MM.1S (cell line): ENCODE measurements at regions not wholly inside any gene's neighbourhood (a gene's known extent, or its start where the extent isn't known, plus 50 kb on each side); places are given as distances from the start of the nearest gene placed in this dataset.
"Not testable (repeated sequence)": the region's sequence is repeated elsewhere in the genome, so short reads cannot be mapped to it uniquely, and the experiment has no call there.

Source experiments
- CTCF ChIP-seq: fragments of 300-600 bp; sonication (generic); IDR thresholded peaks from 2 replicates; pipeline ENCODE4 v1.5.1; 2016; ENCODE audit warnings: antibody characterized with exemption, low read length, mixed read lengths
- EZH2 ChIP-seq: fragments of 300-600 bp; sonication (generic); optimal IDR thresholded peaks from 2 replicates; pipeline ENCODE3; 2017; ENCODE audit warnings: low read depth, mild to moderate bottlenecking, antibody characterized with exemption, low read length, mixed read lengths
- EZH2phosphoT487 ChIP-seq: fragments of 300-600 bp; sonication (generic); IDR thresholded peaks from 2 replicates; pipeline ENCODE4 v1.6.1; 2018; ENCODE audit warnings: antibody characterized with exemption, low read length

- TF ChIP-seq CTCF, EZH2phosphoT487, EZH2: not testable (repeated sequence)
Observed at GRCh38 chr3:78512786-78513185, 1255.0 kb downstream of the ROBO1 start.
